K562 (cell line): ENCODE measurements at regions not wholly inside any gene's neighbourhood (a gene's known extent, or its start where the extent isn't known, plus 50 kb on each side); places are given as distances from the start of the nearest gene placed in this dataset.

Experiments
- ATAC-seq: fragments of 200-7000 bp; cut with Tn5 transposase; 3 replicates; pipeline ENCODE4 v1.9.1; 2020; ENCODE audit warnings: moderate library complexity
- BruUV-seq: library from RNA; stranded (reverse); fragments of 400-500 nt; replicated peaks from 2 replicates; lab custom pipeline; 2021; lab: Mats Ljungman, UMichigan
- CTCF ChIA-PET: fragments of 300-600 bp; formaldehyde crosslinking; extraction: SDS; loops from one replicate; lab custom pipeline; 2021; ENCODE audit warnings: low intra/inter-chr PET ratio; lab: Yijun Ruan, JAX
- POLR2A ChIA-PET: fragments of 300-600, 350-650 bp; sonication (Branson Sonifier 250); formaldehyde crosslinking; extraction: SDS; loops from one replicate; lab custom pipeline; 2021; ENCODE audit warnings: antibody characterized with exemption, inconsistent platforms; lab: Yijun Ruan, JAX
- DNase-seq, 4 experiments: peaks; one replicate each; pipeline versions ENCODE4 v3.0.0 to v3.0.0-alpha.2; 2011 to 2018; ENCODE audit warnings: low spot score in 3 of 4, mixed read lengths in 3 of 4; ENCODE audit errors: extremely low read depth in 1 of 4
- FAIRE-seq: peaks from 2 replicates; lab custom pipeline; 2011; peaks lifted over from hg19 to GRCh38; lab: Jason Lieb, UNC
- H2AFZ ChIP-seq: 2 replicates; pipeline ENCODE4 v1.6.0; 2011; ENCODE audit warnings: low read depth, low read length, control low read depth, inconsistent platforms
- H3K27ac ChIP-seq: fragments of 200-600 bp; 3 replicates; pipeline ENCODE4 v1.8.0; 2011; ENCODE audit warnings: low read depth, mild to moderate bottlenecking, control low read depth, inconsistent platforms, low read length, moderate library complexity, mixed read lengths; ENCODE audit errors: extremely low read depth
- H3K27me3 ChIP-seq, 2 experiments: fragments of 300-600 bp in 1 of 2; 2 replicates in 1 of 2; 3 replicates in 1 of 2; pipeline versions ENCODE4 v1.6.0 to v1.8.0; 2011; ENCODE audit warnings: inconsistent platforms in 2 of 2, low read length in 2 of 2, mild to moderate bottlenecking in 1 of 2, mixed read lengths in 1 of 2, moderate library complexity in 1 of 2; ENCODE audit not compliant: control insufficient read depth in 2 of 2, insufficient read depth in 2 of 2
- H3K36me3 ChIP-seq: fragments of 300-600 bp; 3 replicates; pipeline ENCODE4 v1.8.0; 2011; ENCODE audit warnings: mild to moderate bottlenecking, low read length, inconsistent platforms; ENCODE audit not compliant: control insufficient read depth, insufficient read depth
- H3K4me1 ChIP-seq, 2 experiments: fragments of 200-600 bp in 1 of 2; replicated peaks in 1 of 2; 2 replicates in 1 of 2; 3 replicates in 1 of 2; pipeline versions ENCODE4 v1.5.1 to v1.8.0; 2011; ENCODE audit warnings: inconsistent platforms in 2 of 2, low read length in 2 of 2, mild to moderate bottlenecking in 1 of 2, mixed read lengths in 1 of 2, moderate library complexity in 1 of 2; ENCODE audit not compliant: control insufficient read depth in 2 of 2, insufficient read depth in 2 of 2
- H3K4me2 ChIP-seq: 2 replicates; pipeline ENCODE4 v1.6.1; 2011; ENCODE audit warnings: low read length, control low read depth, inconsistent platforms, mixed read lengths; ENCODE audit not compliant: insufficient read depth
- H3K4me3 ChIP-seq: fragments of 200-600 bp; sonication (generic), shearing (Covaris generic); 2 replicates; pipeline ENCODE4 v1.5.1; 2016; ENCODE audit warnings: control low read depth, inconsistent platforms
- H3K79me2 ChIP-seq: fragments of 200-600 bp; 3 replicates; pipeline ENCODE4 v1.8.0; 2011; ENCODE audit warnings: low read length, inconsistent platforms; ENCODE audit not compliant: control insufficient read depth, insufficient read depth
- H3K9ac ChIP-seq, 2 experiments: 2 replicates each; pipeline versions ENCODE4 v1.6.0 to v1.6.1; 2011; ENCODE audit warnings: low read depth in 2 of 2, low read length in 2 of 2, control low read depth in 1 of 2, inconsistent platforms in 1 of 2, mild to moderate bottlenecking in 1 of 2, mixed read lengths in 1 of 2; ENCODE audit not compliant: insufficient read depth in 1 of 2
- H3K9me1 ChIP-seq: one replicate; pipeline ENCODE4 v1.6.0; 2011; ENCODE audit warnings: inconsistent platforms, mild to moderate bottlenecking, low read length, moderate library complexity; ENCODE audit not compliant: control insufficient read depth, insufficient read depth
- H3K9me3 ChIP-seq: replicated peaks from 2 replicates; pipeline ENCODE4 v1.5.1; 2011; ENCODE audit warnings: low read depth, low read length, inconsistent platforms; ENCODE audit not compliant: control insufficient read depth, insufficient read depth
- H4K20me1 ChIP-seq: replicated peaks from 2 replicates; pipeline ENCODE4 v1.6.1; 2011; ENCODE audit warnings: low read length, inconsistent platforms, mixed read lengths; ENCODE audit not compliant: control insufficient read depth, insufficient read depth
- ARID1B ChIP-seq: fragments of 450-650 bp; IDR thresholded peaks from 2 replicates; pipeline ENCODE4 v1.6.1; 2016; ENCODE audit warnings: antibody characterized with exemption, mild to moderate bottlenecking, inconsistent platforms
- CSDE1 ChIP-seq, 2 experiments: fragments of 450-650 bp; IDR thresholded peaks; 2 replicates each; pipeline ENCODE4 v1.6.1; 2016; ENCODE audit warnings: mild to moderate bottlenecking in 1 of 2
- DLX4 ChIP-seq: fragments of 250-450 bp; sonication (Bioruptor Pico); IDR thresholded peaks from 2 replicates; pipeline ENCODE4 v1.6.1; 2021; ENCODE audit warnings: mild to moderate bottlenecking
- ESRRA ChIP-seq: fragments of 450-650 bp; IDR thresholded peaks from 2 replicates; pipeline ENCODE4 v1.6.1; 2014; ENCODE audit warnings: low read depth, mild to moderate bottlenecking, moderate library complexity, borderline replicate concordance
- EZH2 ChIP-seq: IDR thresholded peaks from 2 replicates; pipeline ENCODE4 v1.6.1; 2012; ENCODE audit warnings: low read depth, mild to moderate bottlenecking, inconsistent platforms, low read length, borderline replicate concordance
- FOXA3 ChIP-seq, 2 experiments: fragments of 450-650 bp in 1 of 2; sonication (generic) in 1 of 2; formaldehyde crosslinking; IDR thresholded peaks in 1 of 2; conservative IDR thresholded peaks in 1 of 2; 2 replicates each; pipeline versions ENCODE4 v1.4.0 to v1.8.0; 2020 to 2022; ENCODE audit warnings: mild to moderate bottlenecking in 2 of 2, missing genetic modification reagents in 1 of 2
- GTF2A2 ChIP-seq: IDR thresholded peaks from 2 replicates; pipeline ENCODE4 v1.6.1; 2016; ENCODE audit warnings: mild to moderate bottlenecking, missing genetic modification characterization, missing compliant biosample characterization
- HES1 ChIP-seq: fragments of 450-650 bp; IDR thresholded peaks from 2 replicates; pipeline ENCODE4 v1.6.1; 2016; ENCODE audit warnings: low read depth, mild to moderate bottlenecking, moderate library complexity
- JUN ChIP-seq, 2 experiments: sonication (generic) in 1 of 2; formaldehyde crosslinking in 1 of 2; IDR thresholded peaks; 2 replicates each; pipeline versions ENCODE4 v1.6.1 to v1.8.0; 2012 to 2022; ENCODE audit warnings: borderline replicate concordance in 2 of 2, mild to moderate bottlenecking in 2 of 2, improper control_type of control experiment in 1 of 2, low read depth in 1 of 2, low read length in 1 of 2, missing genetic modification reagents in 1 of 2
- LARP7 ChIP-seq: fragments of 450-650 bp; IDR thresholded peaks from 2 replicates; pipeline ENCODE4 v1.6.1; 2016
- MAFG ChIP-seq: fragments of 450-650 bp; conservative IDR thresholded peaks from 2 replicates; pipeline ENCODE4 v1.6.1; 2016; ENCODE audit warnings: missing genetic modification characterization, missing compliant biosample characterization
- MCM2 ChIP-seq: fragments of 450-650 bp; IDR thresholded peaks from 2 replicates; pipeline ENCODE4 v1.6.1; 2017; ENCODE audit warnings: low read depth, mild to moderate bottlenecking
- NR2C2 ChIP-seq, 2 experiments: fragments of 200-800 bp in 1 of 2; sonication (Bioruptor generic) in 1 of 2; sonication (generic) in 1 of 2; formaldehyde crosslinking in 1 of 2; IDR thresholded peaks; 2 replicates each; pipeline versions ENCODE4 v1.6.1 to v1.8.0; 2016 to 2022; ENCODE audit warnings: mild to moderate bottlenecking in 1 of 2, missing compliant biosample characterization in 1 of 2, missing genetic modification characterization in 1 of 2, missing genetic modification reagents in 1 of 2
- POLR3G ChIP-seq: IDR thresholded peaks from 2 replicates; pipeline ENCODE4 v1.6.1; 2011; ENCODE audit not compliant: insufficient read length, insufficient replicate concordance; ENCODE audit errors: extremely low read depth
- PRMT5 ChIP-seq: sonication (generic); formaldehyde crosslinking; IDR thresholded peaks from 2 replicates; pipeline ENCODE4 v1.5.0; 2020; ENCODE audit warnings: missing genetic modification reagents
- RBM15 ChIP-seq: fragments of 200-400 bp; formaldehyde crosslinking; IDR thresholded peaks from 2 replicates; pipeline ENCODE4 v1.6.1; 2018; ENCODE audit warnings: mild to moderate bottlenecking, low read length, moderate library complexity; ENCODE audit not compliant: insufficient read depth
- THRAP3 ChIP-seq: fragments of 450-650 bp; IDR thresholded peaks from 2 replicates; pipeline ENCODE4 v1.6.1; 2016; ENCODE audit warnings: mild to moderate bottlenecking, inconsistent platforms, borderline replicate concordance
- THRB ChIP-seq: fragments of 450-650 bp; formaldehyde crosslinking; conservative IDR thresholded peaks from 2 replicates; pipeline ENCODE4 v1.4.0; 2022; ENCODE audit warnings: mild to moderate bottlenecking, missing genetic modification characterization
- ZNF23 ChIP-seq: fragments of 250-450 bp; sonication (Bioruptor Pico); IDR thresholded peaks from 2 replicates; pipeline ENCODE4 v1.4.0; 2020; ENCODE audit warnings: mild to moderate bottlenecking
- ZNF512 ChIP-seq: IDR thresholded peaks from 2 replicates; pipeline ENCODE4 v1.6.1; 2016; ENCODE audit warnings: missing genetic modification characterization, missing compliant biosample characterization
- WGBS: fragments of 100-300 bp; shearing (Covaris generic); methylation state at CpG from one replicate; pipeline ENCODE4 v1.1.6; 2016; ENCODE audit warnings: low coverage, mixed read lengths; ENCODE audit not compliant: insufficient coverage; ENCODE audit errors: missing lambda C conversion rate; 5-methylcytosine and 5-hydroxymethylcytosine counted together
- in situ Hi-C: fragments of 300-500 bp; cut with MboI; formaldehyde crosslinking; loops from 4 replicates; pipeline ENCODE4 v1.15.0; 2018; ENCODE audit warnings: inconsistent platforms, mixed read lengths
- intact Hi-C: fragments of 100-400 bp; cut with micrococcal nuclease; formaldehyde crosslinking; loops from 2 replicates; pipeline ENCODE4 v1.14.2; 2022

- in situ Hi-C loops = no loop called here
- CTCF ChIA-PET = no interaction called here
- H3K4me3 ChIP-seq = no peak overlapping the region
- no TSS peak for BruUV-seq
- no peak overlapping the region for H3K4me2 ChIP-seq
- no peaks in the 10 kb centered on the region for H3K9me1 ChIP-seq
- peak overlapping the region; percentile 54; the same call in 1 of the 2 replicates for H2AFZ ChIP-seq
- FAIRE-seq (no peak), ATAC-seq (peak; percentile 66; the same call in 2 of the 3 replicates), DNase-seq (peak in 1 of 4 experiments; percentile 29)
- POLR2A ChIA-PET = interaction anchor here (1.4 kb wide), 1 partner anchor 16 kb away, joined by 6 read pairs; no protein-coding TSS in a partner anchor
- H3K9me3 ChIP-seq = no peaks in the 10 kb centered on the region
- H3K79me2 ChIP-seq = no peaks in the 10 kb centered on the region
- peaks cover 0 to 8% of the 10 kb centered on the region in 2 experiments; a peak in 2 of 5 replicates for H3K4me1 ChIP-seq
- H3K36me3 ChIP-seq = no peaks in the 10 kb centered on the region
- no peaks in the 10 kb centered on the region for H4K20me1 ChIP-seq
- H3K27me3 ChIP-seq = no peaks in the 10 kb centered on the region
- intact Hi-C loops = no loop called here
- no peak overlapping the region for H3K9ac ChIP-seq
- H3K27ac ChIP-seq = no peak overlapping the region
- WGBS = 18% methylated on average over 4 of the region's 4 CpGs
- no peak for TF ChIP-seq FOXA3 (CRISPR knock-in tag; conservative IDR thresholded peaks at IDR 0.05 in 1 of 2, IDR thresholded peaks at IDR 0.05 in 1 of 2)
- 0 out of 2 replicates have a peak, but pooled peaks have one; percentile 19 for TF ChIP-seq ARID1B
- no peak for TF ChIP-seq LARP7
- no peak for TF ChIP-seq THRAP3
- TF ChIP-seq ZNF23 (CRISPR knock-in tag) = no peak
- TF ChIP-seq DLX4 (CRISPR knock-in tag) = no peak
- no peak; the same call in 1 of the 2 replicates for TF ChIP-seq MAFG (tag)
- no peak for TF ChIP-seq HES1
- TF ChIP-seq PRMT5 (CRISPR knock-in tag) = no peak
- TF ChIP-seq MCM2 = no peak
- no peak for TF ChIP-seq NR2C2 (CRISPR knock-in tag; IDR thresholded peaks at IDR 0.05)
- no peak for TF ChIP-seq NR2C2 (tag; IDR thresholded peaks at IDR 0.05)
- no peak for TF ChIP-seq CSDE1 (IDR thresholded peaks at IDR 0.05)
- no peak for TF ChIP-seq ESRRA
- peak; percentile 81; the same call in 1 of the 2 replicates for TF ChIP-seq JUN (IDR thresholded peaks at IDR 0.05; ENCODE audit: borderline replicate concordance, low read depth, low read length)
- no peak for TF ChIP-seq JUN (CRISPR knock-in tag; IDR thresholded peaks at IDR 0.05; ENCODE audit: borderline replicate concordance)
- no peak for TF ChIP-seq GTF2A2 (tag)
- TF ChIP-seq ZNF512 = no peak
- no peak for TF ChIP-seq RBM15
- TF ChIP-seq EZH2 = no peak
- no peak for TF ChIP-seq POLR3G
- no peak for TF ChIP-seq THRB (CRISPR knock-in tag)
These were observed 215.6 kb upstream of the MAF start for GRCh38 chr16:79816081-79816497.
